HepG2 (cell line): ENCODE measurements at regions not wholly inside any gene's neighbourhood (a gene's known extent, or its start where the extent isn't known, plus 50 kb on each side); places are given as distances from the start of the nearest gene placed in this dataset.

Experiments
- BCL6 ChIP-seq: IDR thresholded peaks from 2 replicates; pipeline ENCODE4 v1.6.1; 2016; ENCODE audit warnings: missing genetic modification reagents, missing compliant biosample characterization
- BHLHE40 ChIP-seq: IDR thresholded peaks from 2 replicates; pipeline ENCODE4 v1.6.1; 2011; ENCODE audit warnings: low read length, improper control_type of control experiment
- CHD4 ChIP-seq: fragments of 200-600 bp; sonication (generic); IDR thresholded peaks from 2 replicates; pipeline ENCODE4 v1.7.0; 2017; ENCODE audit warnings: mild to moderate bottlenecking, low read length, borderline replicate concordance
- FOSL2 ChIP-seq: sonication (generic); formaldehyde crosslinking; IDR thresholded peaks from 2 replicates; pipeline ENCODE4 v1.4.0; 2020; ENCODE audit warnings: missing genetic modification reagents
- HMG20B ChIP-seq: conservative IDR thresholded peaks from 2 replicates; pipeline ENCODE4 v1.6.1; 2016; ENCODE audit warnings: missing genetic modification reagents, missing compliant biosample characterization
- KAT8 ChIP-seq: IDR thresholded peaks from 2 replicates; pipeline ENCODE4 v1.6.1; 2016; ENCODE audit warnings: missing genetic modification reagents, missing compliant biosample characterization
- MATR3 ChIP-seq: sonication (generic); formaldehyde crosslinking; IDR thresholded peaks from 2 replicates; pipeline ENCODE4 v1.4.0; 2020; ENCODE audit warnings: missing genetic modification reagents
- MIXL1 ChIP-seq: IDR thresholded peaks from 2 replicates; pipeline ENCODE4 v1.6.1; 2016
- MTF2 ChIP-seq: sonication (generic); formaldehyde crosslinking; IDR thresholded peaks from 2 replicates; pipeline ENCODE4 v1.5.0; 2020; ENCODE audit warnings: missing genetic modification reagents, borderline replicate concordance
- SNAI1 ChIP-seq: sonication (generic); formaldehyde crosslinking; IDR thresholded peaks from 2 replicates; pipeline ENCODE4 v1.5.0; 2020; ENCODE audit warnings: mild to moderate bottlenecking, missing genetic modification reagents, borderline replicate concordance
- SOX5 ChIP-seq: IDR thresholded peaks from 2 replicates; pipeline ENCODE4 v1.6.1; 2016; ENCODE audit warnings: borderline replicate concordance
- TARDBP ChIP-seq: sonication (generic); formaldehyde crosslinking; IDR thresholded peaks from 2 replicates; pipeline ENCODE4 v1.8.0; 2022; ENCODE audit warnings: mild to moderate bottlenecking, missing genetic modification reagents
- TFDP2 ChIP-seq: sonication (generic); formaldehyde crosslinking; IDR thresholded peaks from 2 replicates; pipeline ENCODE4 v1.4.0; 2020; ENCODE audit warnings: missing genetic modification reagents
- THAP8 ChIP-seq: sonication (generic); formaldehyde crosslinking; IDR thresholded peaks from 2 replicates; pipeline ENCODE4 v1.5.1; 2020; ENCODE audit warnings: missing genetic modification reagents, mild to moderate bottlenecking, borderline replicate concordance
- ZGPAT ChIP-seq: IDR thresholded peaks from 2 replicates; pipeline ENCODE4 v1.6.1; 2016; ENCODE audit warnings: mild to moderate bottlenecking
- ZNF589 ChIP-seq: sonication (generic); formaldehyde crosslinking; conservative IDR thresholded peaks from 2 replicates; pipeline ENCODE4 v1.8.0; 2022; ENCODE audit warnings: mild to moderate bottlenecking, moderate library complexity, missing genetic modification reagents
- ZNF768 ChIP-seq: sonication (generic); formaldehyde crosslinking; IDR thresholded peaks from 2 replicates; pipeline ENCODE4 v1.4.0; 2020; ENCODE audit warnings: missing genetic modification reagents
- ZNF83 ChIP-seq: sonication (generic); formaldehyde crosslinking; IDR thresholded peaks from 2 replicates; pipeline ENCODE4 v1.4.0; 2020; ENCODE audit warnings: missing genetic modification reagents, mild to moderate bottlenecking, borderline replicate concordance
- ZNF879 ChIP-seq: sonication (generic); formaldehyde crosslinking; IDR thresholded peaks from 2 replicates; pipeline ENCODE4 v1.8.1; 2023; ENCODE audit warnings: missing genetic modification reagents
- TF ChIP-seq, protein P1 (sequence below): sonication (generic); formaldehyde crosslinking; IDR thresholded peaks from 2 replicates; pipeline ENCODE4 v1.8.1; 2023; ENCODE audit warnings: missing genetic modification reagents, mild to moderate bottlenecking, borderline replicate concordance
- TF ChIP-seq, protein P2 (sequence below): IDR thresholded peaks from 2 replicates; pipeline ENCODE4 v1.6.1; 2018; ENCODE audit warnings: missing genetic modification reagents, mild to moderate bottlenecking, missing compliant biosample characterization
- TF ChIP-seq, protein P3 (sequence below): sonication (generic); formaldehyde crosslinking; IDR thresholded peaks from 2 replicates; pipeline ENCODE4 v1.9.0; 2022; ENCODE audit warnings: missing genetic modification reagents, mild to moderate bottlenecking, borderline replicate concordance

- TF ChIP-seq HMG20B (CRISPR knock-in tag) = peak; percentile 81
- no peak for TF ChIP-seq ZNF83 (CRISPR knock-in tag)
- no peak for TF ChIP-seq TFDP2
- TF ChIP-seq THAP8 = no peak
- peak; percentile 52; the same call in 1 of the 2 replicates for TF ChIP-seq SOX5 (CRISPR knock-in tag)
- TF ChIP-seq, protein P1, sequence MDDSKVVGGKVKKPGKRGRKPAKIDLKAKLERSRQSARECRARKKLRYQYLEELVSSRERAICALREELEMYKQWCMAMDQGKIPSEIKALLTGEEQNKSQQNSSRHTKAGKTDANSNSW (CRISPR knock-in tag) = no peak
- TF ChIP-seq BCL6 (CRISPR knock-in tag) = peak; percentile 97
- TF ChIP-seq, protein P2, sequence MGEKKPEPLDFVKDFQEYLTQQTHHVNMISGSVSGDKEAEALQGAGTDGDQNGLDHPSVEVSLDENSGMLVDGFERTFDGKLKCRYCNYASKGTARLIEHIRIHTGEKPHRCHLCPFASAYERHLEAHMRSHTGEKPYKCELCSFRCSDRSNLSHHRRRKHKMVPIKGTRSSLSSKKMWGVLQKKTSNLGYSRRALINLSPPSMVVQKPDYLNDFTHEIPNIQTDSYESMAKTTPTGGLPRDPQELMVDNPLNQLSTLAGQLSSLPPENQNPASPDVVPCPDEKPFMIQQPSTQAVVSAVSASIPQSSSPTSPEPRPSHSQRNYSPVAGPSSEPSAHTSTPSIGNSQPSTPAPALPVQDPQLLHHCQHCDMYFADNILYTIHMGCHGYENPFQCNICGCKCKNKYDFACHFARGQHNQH (CRISPR knock-in tag) = no peak
- TF ChIP-seq MATR3 (CRISPR knock-in tag) = no peak
- TF ChIP-seq FOSL2 (CRISPR knock-in tag) = peak; percentile 40; the same call in 1 of the 2 replicates
- no peak for TF ChIP-seq MTF2 (CRISPR knock-in tag)
- TF ChIP-seq BHLHE40 = peak; percentile 90
- no peak for TF ChIP-seq TARDBP (CRISPR knock-in tag)
- TF ChIP-seq MIXL1 (CRISPR knock-in tag) = 0 out of 2 replicates have a peak, but pooled peaks have one; percentile 24
- no peak for TF ChIP-seq KAT8 (CRISPR knock-in tag)
- TF ChIP-seq ZNF879 (CRISPR knock-in tag) = no peak
- no peak for TF ChIP-seq ZNF589 (CRISPR knock-in tag)
- no peak for TF ChIP-seq SNAI1 (CRISPR knock-in tag)
- no peak for TF ChIP-seq CHD4
- TF ChIP-seq, protein P3, sequence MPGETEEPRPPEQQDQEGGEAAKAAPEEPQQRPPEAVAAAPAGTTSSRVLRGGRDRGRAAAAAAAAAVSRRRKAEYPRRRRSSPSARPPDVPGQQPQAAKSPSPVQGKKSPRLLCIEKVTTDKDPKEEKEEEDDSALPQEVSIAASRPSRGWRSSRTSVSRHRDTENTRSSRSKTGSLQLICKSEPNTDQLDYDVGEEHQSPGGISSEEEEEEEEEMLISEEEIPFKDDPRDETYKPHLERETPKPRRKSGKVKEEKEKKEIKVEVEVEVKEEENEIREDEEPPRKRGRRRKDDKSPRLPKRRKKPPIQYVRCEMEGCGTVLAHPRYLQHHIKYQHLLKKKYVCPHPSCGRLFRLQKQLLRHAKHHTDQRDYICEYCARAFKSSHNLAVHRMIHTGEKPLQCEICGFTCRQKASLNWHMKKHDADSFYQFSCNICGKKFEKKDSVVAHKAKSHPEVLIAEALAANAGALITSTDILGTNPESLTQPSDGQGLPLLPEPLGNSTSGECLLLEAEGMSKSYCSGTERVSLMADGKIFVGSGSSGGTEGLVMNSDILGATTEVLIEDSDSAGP = no peak
- TF ChIP-seq ZGPAT (CRISPR knock-in tag) = peak; percentile 55; the same call in 1 of the 2 replicates
- TF ChIP-seq ZNF768 = no peak
Measured at GRCh38 chr21:14699433-14700407, 153.6 kb upstream of the SAMSN1 start (continued).
